IPS DF 4.7 (cell line): ENCODE measurements at regions not wholly inside any gene's neighbourhood (a gene's known extent, or its start where the extent isn't known, plus 50 kb on each side); places are given as distances from the start of the nearest gene placed in this dataset.
"Not testable (repeated sequence)": the region's sequence is repeated elsewhere in the genome, so short reads cannot be mapped to it uniquely, and the experiment has no call there.

Experiments
- DNase-seq: peaks from one replicate; pipeline ENCODE4 v3.0.0-alpha.2; 2013; ENCODE audit warnings: low spot score; ENCODE audit errors: extremely low read depth

GRCh38 chr2:154507186-154507585 is 191.3 kb upstream of the KCNJ3 start:
- no peak for DNase-seq

- no peak for DNase-seq
These were observed 179.6 kb upstream of the KCNJ3 start for GRCh38 chr2:154518872-154519271.

- DNase-seq: not testable (repeated sequence)
These were observed 177.5 kb upstream of the KCNJ3 start for GRCh38 chr2:154520951-154521350.

- no peak for DNase-seq
These were observed 172.3 kb upstream of the KCNJ3 start for GRCh38 chr2:154526234-154526633.

- DNase-seq: no peak
These were observed 170.5 kb upstream of the KCNJ3 start for GRCh38 chr2:154527962-154528361.

- DNase-seq: no peak
These were observed 166.5 kb upstream of the KCNJ3 start for GRCh38 chr2:154532004-154532403.

GRCh38 chr2:154532763-154533162 is 165.7 kb upstream of the KCNJ3 start:
- DNase-seq: no peak

- no peak for DNase-seq
These were observed 165.1 kb upstream of the KCNJ3 start for GRCh38 chr2:154533300-154533940.

GRCh38 chr2:154537024-154537423 is 161.5 kb upstream of the KCNJ3 start:
- no peak for DNase-seq

- no peak for DNase-seq
These were observed 160.5 kb upstream of the KCNJ3 start for GRCh38 chr2:154537843-154538450.

- DNase-seq: no peak
These were observed 152.2 kb upstream of the KCNJ3 start for GRCh38 chr2:154546341-154546740.

- no peak for DNase-seq
These were observed 148.6 kb upstream of the KCNJ3 start for GRCh38 chr2:154549869-154550268.

- DNase-seq: no peak
These were observed 146.8 kb upstream of the KCNJ3 start for GRCh38 chr2:154551649-154552048.

- no peak for DNase-seq
These were observed 144.4 kb upstream of the KCNJ3 start for GRCh38 chr2:154554046-154554445.

GRCh38 chr2:154555710-154556109 is 142.8 kb upstream of the KCNJ3 start:
- DNase-seq: no peak

- no peak for DNase-seq
These were observed 142.3 kb upstream of the KCNJ3 start for GRCh38 chr2:154556146-154556545.

- no peak for DNase-seq
These were observed 141.9 kb upstream of the KCNJ3 start for GRCh38 chr2:154556607-154557006.

GRCh38 chr2:154557906-154558305 is 140.6 kb upstream of the KCNJ3 start:
- no peak for DNase-seq

- DNase-seq: no peak
These were observed 133.1 kb upstream of the KCNJ3 start for GRCh38 chr2:154565433-154565832.

- DNase-seq: no peak
These were observed 130.1 kb upstream of the KCNJ3 start for GRCh38 chr2:154568413-154568812.

GRCh38 chr2:154570501-154570900 is 128.0 kb upstream of the KCNJ3 start:
- no peak for DNase-seq

- not testable (repeated sequence) for DNase-seq
These were observed 121.8 kb upstream of the KCNJ3 start for GRCh38 chr2:154576699-154577098.

GRCh38 chr2:154577390-154577789 is 121.1 kb upstream of the KCNJ3 start:
- no peak for DNase-seq
